CD14-positive monocyte (primary cell): ENCODE measurements at regions not wholly inside any gene's neighbourhood (a gene's known extent, or its start where the extent isn't known, plus 50 kb on each side); places are given as distances from the start of the nearest gene placed in this dataset.

ENCODE experiments used
- DNase-seq, 3 donors: peaks; one replicate each; pipeline ENCODE4 v3.0.0-alpha.2; 2011 to 2022
- H2AFZ ChIP-seq: 2 replicates; pipeline ENCODE4 v1.6.0; 2012; ENCODE audit warnings: mild to moderate bottlenecking, low read depth, low read length, inconsistent platforms; ENCODE audit not compliant: insufficient read depth, poor library complexity, severe bottlenecking
- H3K27ac ChIP-seq, 2 donors: 1 replicate in 1 of 2; 2 replicates in 1 of 2; pipeline ENCODE4 v1.5.1; 2012 to 2013; ENCODE audit warnings: low read length in 2 of 2, control low read depth in 1 of 2, inconsistent platforms in 1 of 2, low read depth in 1 of 2, mild to moderate bottlenecking in 1 of 2
- H3K27me3 ChIP-seq, 2 donors: one replicate each; pipeline versions ENCODE4 v1.6.0 to v1.6.1; 2011 to 2013; ENCODE audit warnings: low read length in 2 of 2; ENCODE audit not compliant: control insufficient read depth in 2 of 2, insufficient read depth in 2 of 2
- H3K36me3 ChIP-seq, 2 donors: replicated peaks in 1 of 2; 1 replicate in 1 of 2; 2 replicates in 1 of 2; pipeline versions ENCODE4 v1.5.1 to v1.6.1; 2012 to 2013; ENCODE audit warnings: low read length in 2 of 2, control low read depth in 1 of 2, inconsistent platforms in 1 of 2, mild to moderate bottlenecking in 1 of 2; ENCODE audit not compliant: insufficient read depth in 2 of 2, control insufficient read depth in 1 of 2
- H3K4me1 ChIP-seq, 2 donors: 1 replicate in 1 of 2; 2 replicates in 1 of 2; pipeline versions ENCODE4 v1.5.1 to v1.6.1; 2012 to 2013; ENCODE audit warnings: low read length in 2 of 2, control low read depth in 1 of 2, inconsistent platforms in 1 of 2, mild to moderate bottlenecking in 1 of 2, moderate library complexity in 1 of 2; ENCODE audit not compliant: insufficient read depth in 2 of 2, control insufficient read depth in 1 of 2
- H3K4me2 ChIP-seq: replicated peaks from 2 replicates; pipeline ENCODE3; 2012; ENCODE audit warnings: low read length, moderate library complexity, mild to moderate bottlenecking; ENCODE audit not compliant: poor library complexity, severe bottlenecking; ENCODE audit errors: extremely low read depth
- H3K4me3 ChIP-seq, 3 experiments: fragments of 200-600 bp in 1 of 3; sonication (generic) in 1 of 3; replicated peaks in 1 of 3; 1 replicate in 2 of 3; 2 replicates in 1 of 3; pipeline ENCODE4 v1.5.1; 2011 to 2013; ENCODE audit warnings: low read length in 3 of 3, mild to moderate bottlenecking in 3 of 3, control low read depth in 2 of 3, low read depth in 2 of 3, inconsistent platforms in 1 of 3, moderate library complexity in 1 of 3
- H3K79me2 ChIP-seq: 2 replicates; pipeline ENCODE4 v1.6.0; 2012; ENCODE audit warnings: mild to moderate bottlenecking, control low read depth, inconsistent platforms, low read length, moderate library complexity; ENCODE audit not compliant: insufficient read depth
- H3K9ac ChIP-seq: 2 replicates; pipeline ENCODE4 v1.6.0; 2017; ENCODE audit warnings: low read length, mild to moderate bottlenecking; ENCODE audit not compliant: insufficient read depth, poor library complexity, severe bottlenecking
- H3K9me3 ChIP-seq, 2 donors: replicated peaks in 1 of 2; 1 replicate in 1 of 2; 2 replicates in 1 of 2; pipeline versions ENCODE4 v1.5.1 to v1.6.1; 2012 to 2013; ENCODE audit warnings: low read length in 2 of 2, control low read depth in 1 of 2; ENCODE audit not compliant: control insufficient read depth in 1 of 2, insufficient read depth in 1 of 2
- H4K20me1 ChIP-seq: 2 replicates; pipeline ENCODE4 v1.6.0; 2012; ENCODE audit warnings: mild to moderate bottlenecking, low read length, control low read depth, moderate library complexity; ENCODE audit not compliant: insufficient read depth
- H3K27ac Mint-ChIP-seq, 7 donors: one replicate each; pipeline ENCODE4 v1.8.0; 2020; ENCODE audit warnings: mild to moderate bottlenecking in 7 of 7, mixed read lengths in 7 of 7, moderate library complexity in 6 of 7, inconsistent platforms in 2 of 7
- H3K27me3 Mint-ChIP-seq, 3 donors: one replicate each; pipeline ENCODE4 v1.8.0; 2021 to 2022; ENCODE audit warnings: low read depth in 3 of 3, mild to moderate bottlenecking in 3 of 3, mixed read lengths in 3 of 3, moderate library complexity in 3 of 3, inconsistent platforms in 1 of 3
- H3K36me3 Mint-ChIP-seq, 2 donors: one replicate each; pipeline ENCODE4 v1.8.0; 2020; ENCODE audit warnings: mixed read lengths in 2 of 2, inconsistent platforms in 1 of 2, mild to moderate bottlenecking in 1 of 2
- H3K4me1 Mint-ChIP-seq: one replicate; pipeline ENCODE4 v1.8.0; 2020; ENCODE audit warnings: mild to moderate bottlenecking, mixed read lengths
- H3K4me3 Mint-ChIP-seq, 2 donors: one replicate each; pipeline ENCODE4 v1.8.0; 2020; ENCODE audit warnings: mild to moderate bottlenecking in 2 of 2, mixed read lengths in 2 of 2, moderate library complexity in 1 of 2
- H3K9me3 Mint-ChIP-seq, 7 donors: one replicate each; pipeline ENCODE4 v1.8.0; 2020 to 2022; ENCODE audit warnings: mixed read lengths in 7 of 7, mild to moderate bottlenecking in 6 of 7, moderate library complexity in 6 of 7, inconsistent platforms in 2 of 7
- WGBS: methylation state at CpG from one replicate; pipeline ENCODE4 v1.1.5; 2013; ENCODE audit warnings: missing lambda C conversion rate; ENCODE audit not compliant: insufficient coverage; 5-methylcytosine and 5-hydroxymethylcytosine counted together
- intact Hi-C, 2 donors: fragments of 100-400 bp; cut with micrococcal nuclease; formaldehyde crosslinking; loops; one replicate each; pipeline versions ENCODE4 v1.15.0 to v1.15.1; 2023
- TF ChIP-seq, protein P1 (sequence below): fragments of 200-600 bp; IDR thresholded peaks from one replicate; pipeline ENCODE4 v1.8.0; 2022; ENCODE audit warnings: antibody characterized with exemption, mild to moderate bottlenecking

DNA sequence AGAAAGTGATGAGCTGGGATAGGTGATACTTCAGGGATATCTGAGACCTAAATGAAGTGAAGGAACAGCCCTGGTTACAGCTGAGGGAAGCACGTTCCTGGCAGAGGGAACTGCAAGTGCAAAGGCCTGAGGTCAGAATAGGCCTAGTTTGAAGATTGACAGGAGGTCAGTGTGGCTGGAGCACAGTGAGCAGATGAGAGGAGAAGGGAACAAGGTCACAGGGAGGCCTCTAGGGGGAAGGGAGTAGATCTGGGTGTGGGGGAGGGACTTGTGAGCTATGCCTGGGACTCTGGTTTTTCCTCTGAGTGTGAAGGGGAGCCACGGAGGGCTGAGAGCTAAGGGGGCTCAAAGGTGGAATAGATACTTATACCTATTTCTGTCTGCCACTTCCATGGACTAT lies 736.4 kb downstream of the MATN1 start:
- Histone ChIP-seq H3K79me2 (no peaks in the 10 kb centered on the region), H3K4me3 (no peak overlapping the region), H3K4me2 (no peak overlapping the region), H3K36me3 (no peaks in the 10 kb centered on the region), H3K4me1 (peaks cover 29 to 33% of the 10 kb centered on the region in 2 donors), H3K9ac (no peak overlapping the region), H3K9me3 (peaks cover 3% of the 10 kb centered on the region in 2 donors), H3K27ac (no peak overlapping the region), H4K20me1 (no peaks in the 10 kb centered on the region), H3K27me3 (no peaks in the 10 kb centered on the region), H2AFZ (no peak overlapping the region)
- no peaks in the 10 kb centered on the region for H3K36me3 Mint-ChIP-seq
- WGBS: 60% methylated on average over 1 of the region's 2 CpGs
- peaks cover 27% of the 10 kb centered on the region for H3K4me1 Mint-ChIP-seq
- TF ChIP-seq, protein P1, sequence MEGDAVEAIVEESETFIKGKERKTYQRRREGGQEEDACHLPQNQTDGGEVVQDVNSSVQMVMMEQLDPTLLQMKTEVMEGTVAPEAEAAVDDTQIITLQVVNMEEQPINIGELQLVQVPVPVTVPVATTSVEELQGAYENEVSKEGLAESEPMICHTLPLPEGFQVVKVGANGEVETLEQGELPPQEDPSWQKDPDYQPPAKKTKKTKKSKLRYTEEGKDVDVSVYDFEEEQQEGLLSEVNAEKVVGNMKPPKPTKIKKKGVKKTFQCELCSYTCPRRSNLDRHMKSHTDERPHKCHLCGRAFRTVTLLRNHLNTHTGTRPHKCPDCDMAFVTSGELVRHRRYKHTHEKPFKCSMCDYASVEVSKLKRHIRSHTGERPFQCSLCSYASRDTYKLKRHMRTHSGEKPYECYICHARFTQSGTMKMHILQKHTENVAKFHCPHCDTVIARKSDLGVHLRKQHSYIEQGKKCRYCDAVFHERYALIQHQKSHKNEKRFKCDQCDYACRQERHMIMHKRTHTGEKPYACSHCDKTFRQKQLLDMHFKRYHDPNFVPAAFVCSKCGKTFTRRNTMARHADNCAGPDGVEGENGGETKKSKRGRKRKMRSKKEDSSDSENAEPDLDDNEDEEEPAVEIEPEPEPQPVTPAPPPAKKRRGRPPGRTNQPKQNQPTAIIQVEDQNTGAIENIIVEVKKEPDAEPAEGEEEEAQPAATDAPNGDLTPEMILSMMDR: no peak
- peaks cover 2 to 10% (median 5%) of the 10 kb centered on the region in 7 donors for H3K9me3 Mint-ChIP-seq
- intact Hi-C loops: no loop called here
- peaks cover 6 to 17% (median 10%) of the 10 kb centered on the region in 3 donors for H3K27me3 Mint-ChIP-seq
- H3K27ac Mint-ChIP-seq: no peak overlapping the region
- no peak overlapping the region for H3K4me3 Mint-ChIP-seq
- DNase-seq: no peak

DNA sequence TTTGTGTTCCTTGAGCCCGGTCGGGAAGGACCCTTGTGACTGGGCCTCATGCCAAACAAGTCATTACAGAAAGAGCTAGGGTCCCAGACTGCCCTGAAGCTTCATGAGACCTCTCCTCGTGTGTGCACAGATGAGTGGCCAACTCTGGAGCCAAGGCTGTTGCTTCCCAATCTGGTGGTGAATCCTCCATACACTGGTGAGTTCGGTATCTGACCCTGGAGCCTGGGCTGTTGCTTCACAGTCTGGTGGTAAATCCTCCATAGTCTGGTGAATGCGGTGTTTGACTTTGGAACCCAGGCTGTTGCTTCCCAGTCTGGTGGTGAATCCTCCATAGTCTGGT lies 737.8 kb downstream of the MATN1 start:
- Histone ChIP-seq H3K4me3 (peak overlapping the region in 1 of 3 experiments; percentile 53), H2AFZ (no peak overlapping the region), H4K20me1 (no peaks in the 10 kb centered on the region), H3K27ac (peak overlapping the region; percentile 68 to 69), H3K36me3 (no peaks in the 10 kb centered on the region), H3K27me3 (no peaks in the 10 kb centered on the region), H3K9me3 (peaks cover 3 to 4% of the 10 kb centered on the region in 2 donors), H3K79me2 (no peaks in the 10 kb centered on the region), H3K9ac (no peak overlapping the region), H3K4me1 (peaks cover 29 to 33% of the 10 kb centered on the region in 2 donors), H3K4me2 (peak overlapping the region; percentile 69)
- Mint-ChIP-seq H3K27me3 (peaks cover 2 to 22% (median 7%) of the 10 kb centered on the region in 3 donors), H3K27ac (peak overlapping the region; percentile 17 to 82 (median 62)), H3K4me3 (peak overlapping the region in 1 of 2 donors; percentile 37), H3K9me3 (peaks cover 0 to 7% (median 4%) of the 10 kb centered on the region in 7 donors), H3K4me1 (peaks cover 27% of the 10 kb centered on the region), H3K36me3 (no peaks in the 10 kb centered on the region)
- TF ChIP-seq, protein P1: no peak
- WGBS: 88% methylated on average over 3 of the region's 5 CpGs
- intact Hi-C loops: no loop called here
- no peak for DNase-seq
